ENCODE measurements at regions not wholly inside any gene's neighbourhood (a gene's known extent, or its start where the extent isn't known, plus 50 kb on each side); places are given as distances from the start of the nearest gene placed in this dataset.

- Mint-ChIP-seq H3K27me3 (no peaks in the 10 kb centered on the region), H3K9me3 (peaks cover 0 to 2% of the 10 kb centered on the region in 2 donors)
Observed at GRCh38 chr9:79925326-79925725, 353.6 kb downstream of the TLE4 start.

GRCh38 chr9:79924836-79925235, 353.1 kb downstream of the TLE4 start:
- no peak overlapping the region for H3K27ac Mint-ChIP-seq
- H3K27me3 Mint-ChIP-seq = no peaks in the 10 kb centered on the region
- peaks cover 13 to 20% of the 10 kb centered on the region in 2 donors for H3K4me1 Mint-ChIP-seq

More at GRCh38 chr9:79925326-79925725, 353.6 kb downstream of the TLE4 start:
- no peak overlapping the region for H3K4me3 Mint-ChIP-seq
- DNase-seq (no peak), ATAC-seq (replicated peaks) (no peak)
- peaks cover 13 to 20% of the 10 kb centered on the region in 2 donors for H3K4me1 Mint-ChIP-seq
- H3K27ac Mint-ChIP-seq = no peak overlapping the region
- H3K36me3 Mint-ChIP-seq = no peaks in the 10 kb centered on the region

GRCh38 chr9:79917421-79917820, 345.7 kb downstream of the TLE4 start:
- no peak for DNase-seq
- no peak overlapping the region for H3K27ac Mint-ChIP-seq
- peaks cover 4 to 5% of the 10 kb centered on the region in 2 donors for H3K9me3 Mint-ChIP-seq
- H3K36me3 Mint-ChIP-seq = no peaks in the 10 kb centered on the region
- peak in 1 of 2 donors; percentile 18 for ATAC-seq (replicated peaks)
- no peaks in the 10 kb centered on the region for H3K27me3 Mint-ChIP-seq
- no peak overlapping the region for H3K4me3 Mint-ChIP-seq
- peaks cover 0 to 9% of the 10 kb centered on the region in 2 donors for H3K4me1 Mint-ChIP-seq

More at GRCh38 chr9:79924836-79925235, 353.1 kb downstream of the TLE4 start:
- ATAC-seq (replicated peaks) (no peak), DNase-seq (no peak)
- Mint-ChIP-seq H3K9me3 (peaks cover 2 to 3% of the 10 kb centered on the region in 2 donors), H3K36me3 (no peaks in the 10 kb centered on the region), H3K4me3 (no peak overlapping the region)

GRCh38 chr9:79913867-79914266, 342.1 kb downstream of the TLE4 start:
- H3K27me3 Mint-ChIP-seq = no peaks in the 10 kb centered on the region
- H3K27ac Mint-ChIP-seq = no peak overlapping the region
- no peak overlapping the region for H3K4me3 Mint-ChIP-seq
- no peak for DNase-seq
- H3K36me3 Mint-ChIP-seq = peaks cover 2 to 3% of the 10 kb centered on the region in 2 donors
- no peaks in the 10 kb centered on the region for H3K9me3 Mint-ChIP-seq
- ATAC-seq (replicated peaks) = no peak
- H3K4me1 Mint-ChIP-seq = peaks cover 0 to 8% of the 10 kb centered on the region in 2 donors

GRCh38 chr9:79912318-79913070, 340.7 kb downstream of the TLE4 start:
- DNase-seq = no peak
- Mint-ChIP-seq H3K9me3 (no peaks in the 10 kb centered on the region), H3K4me3 (no peak overlapping the region), H3K4me1 (peaks cover 0 to 7% of the 10 kb centered on the region in 2 donors), H3K36me3 (peaks cover 2 to 3% of the 10 kb centered on the region in 2 donors), H3K27me3 (no peaks in the 10 kb centered on the region), H3K27ac (no peak overlapping the region)
- ATAC-seq (replicated peaks) = no peak

- Mint-ChIP-seq H3K27me3 (no peaks in the 10 kb centered on the region), H3K4me3 (no peak overlapping the region), H3K4me1 (peaks cover 0 to 5% of the 10 kb centered on the region in 2 donors), H3K9me3 (no peaks in the 10 kb centered on the region), H3K36me3 (peaks cover 2 to 3% of the 10 kb centered on the region in 2 donors), H3K27ac (no peak overlapping the region)
- DNase-seq (no peak), ATAC-seq (replicated peaks) (no peak)
Observed at GRCh38 chr9:79911724-79912123, 340.0 kb downstream of the TLE4 start.

GRCh38 chr9:79902825-79903600, 331.2 kb downstream of the TLE4 start:
- Mint-ChIP-seq H3K27me3 (no peaks in the 10 kb centered on the region), H3K4me1 (peaks cover 8 to 13% of the 10 kb centered on the region in 2 donors), H3K9me3 (peaks cover 0 to 3% of the 10 kb centered on the region in 2 donors), H3K4me3 (no peak overlapping the region), H3K27ac (no peak overlapping the region), H3K36me3 (peaks cover 0 to 3% of the 10 kb centered on the region in 2 donors)
- no peak for ATAC-seq (replicated peaks)
- no peak for DNase-seq

- H3K4me1 Mint-ChIP-seq = peaks cover 8 to 13% of the 10 kb centered on the region in 2 donors
- H3K27me3 Mint-ChIP-seq = no peaks in the 10 kb centered on the region
- no peak for ATAC-seq (replicated peaks)
- H3K9me3 Mint-ChIP-seq = no peaks in the 10 kb centered on the region
- no peak for DNase-seq
- no peak overlapping the region for H3K4me3 Mint-ChIP-seq
- H3K27ac Mint-ChIP-seq = peak overlapping the region; percentile 20
- no peaks in the 10 kb centered on the region for H3K36me3 Mint-ChIP-seq
Observed at GRCh38 chr9:79900754-79901153, 329.0 kb downstream of the TLE4 start.

GRCh38 chr9:79896390-79896980, 324.7 kb downstream of the TLE4 start:
- no peak overlapping the region for H3K4me3 Mint-ChIP-seq
- no peak for ATAC-seq (replicated peaks)
- H3K27ac Mint-ChIP-seq = no peak overlapping the region
- no peaks in the 10 kb centered on the region for H3K36me3 Mint-ChIP-seq
- H3K27me3 Mint-ChIP-seq = no peaks in the 10 kb centered on the region
- H3K4me1 Mint-ChIP-seq = peaks cover 4 to 5% of the 10 kb centered on the region in 2 donors
- DNase-seq = no peak
- no peaks in the 10 kb centered on the region for H3K9me3 Mint-ChIP-seq

GRCh38 chr9:79895232-79895631, 323.5 kb downstream of the TLE4 start:
- ATAC-seq (replicated peaks) (no peak), DNase-seq (no peak)
- H3K27ac Mint-ChIP-seq = no peak overlapping the region
- H3K9me3 Mint-ChIP-seq = no peaks in the 10 kb centered on the region
- H3K36me3 Mint-ChIP-seq = no peaks in the 10 kb centered on the region
- H3K4me3 Mint-ChIP-seq = no peak overlapping the region
- peaks cover 2 to 5% of the 10 kb centered on the region in 2 donors for H3K4me1 Mint-ChIP-seq
- no peaks in the 10 kb centered on the region for H3K27me3 Mint-ChIP-seq

- H3K9me3 Mint-ChIP-seq = no peaks in the 10 kb centered on the region
- no peak overlapping the region for H3K4me3 Mint-ChIP-seq
- H3K27me3 Mint-ChIP-seq = no peaks in the 10 kb centered on the region
- no peaks in the 10 kb centered on the region for H3K36me3 Mint-ChIP-seq
- peaks cover 20 to 29% of the 10 kb centered on the region in 2 donors for H3K4me1 Mint-ChIP-seq
- DNase-seq (no peak), ATAC-seq (replicated peaks) (no peak)
- no peak overlapping the region for H3K27ac Mint-ChIP-seq
Observed at GRCh38 chr9:79889369-79889768, 317.6 kb downstream of the TLE4 start.

- peak overlapping the region; percentile 88 for H3K27ac Mint-ChIP-seq
- no peaks in the 10 kb centered on the region for H3K9me3 Mint-ChIP-seq
- H3K27me3 Mint-ChIP-seq = no peaks in the 10 kb centered on the region
- H3K4me1 Mint-ChIP-seq = peaks cover 40 to 59% of the 10 kb centered on the region in 2 donors
- peak overlapping the region; percentile 46 to 71 for H3K4me3 Mint-ChIP-seq
- ATAC-seq (replicated peaks) (peak; percentile 80 to 85), DNase-seq (peak; percentile 65)
- peaks cover 0 to 2% of the 10 kb centered on the region in 2 donors for H3K36me3 Mint-ChIP-seq
Observed at GRCh38 chr9:79885093-79885857, 313.5 kb downstream of the TLE4 start.

GRCh38 chr9:79884546-79884945, 312.8 kb downstream of the TLE4 start:
- Mint-ChIP-seq H3K27me3 (no peaks in the 10 kb centered on the region), H3K4me3 (peak overlapping the region; percentile 46 to 71), H3K9me3 (no peaks in the 10 kb centered on the region), H3K36me3 (peaks cover 0 to 2% of the 10 kb centered on the region in 2 donors), H3K27ac (peak overlapping the region; percentile 88), H3K4me1 (peaks cover 40 to 61% of the 10 kb centered on the region in 2 donors)
- DNase-seq = no peak
- peak; percentile 3 to 10 for ATAC-seq (replicated peaks)
